Memory B cell (primary cell): ENCODE measurements at regions not wholly inside any gene's neighbourhood (a gene's known extent, or its start where the extent isn't known, plus 50 kb on each side); places are given as distances from the start of the nearest gene placed in this dataset.

Source experiments
- ATAC-seq: fragments of 150-1000 bp; cut with Tn5 transposase; 2 replicates; pipeline ENCODE4 v1.10.0; 2021; ENCODE audit warnings: low read depth, mild to moderate bottlenecking, moderate library complexity
- DNase-seq, 2 donors: peaks; one replicate each; pipeline ENCODE4 v3.0.0; 2022; ENCODE audit warnings: low spot score in 2 of 2
- H3K27ac Mint-ChIP-seq: one replicate; pipeline ENCODE4 v1.8.0; 2022; ENCODE audit warnings: mild to moderate bottlenecking, moderate library complexity, mixed read lengths
- H3K27me3 Mint-ChIP-seq: one replicate; pipeline ENCODE4 v1.8.0; 2022; ENCODE audit warnings: mixed read lengths
- H3K36me3 Mint-ChIP-seq: one replicate; pipeline ENCODE4 v1.8.0; 2022; ENCODE audit warnings: mild to moderate bottlenecking, mixed read lengths
- H3K4me1 Mint-ChIP-seq: one replicate; pipeline ENCODE4 v1.8.0; 2022; ENCODE audit warnings: mixed read lengths
- H3K4me3 Mint-ChIP-seq: one replicate; pipeline ENCODE4 v1.8.0; 2022; ENCODE audit warnings: mild to moderate bottlenecking, moderate library complexity, mixed read lengths
- H3K9me3 Mint-ChIP-seq: one replicate; pipeline ENCODE4 v1.8.0; 2022; ENCODE audit warnings: mixed read lengths

- Mint-ChIP-seq H3K9me3 (peaks cover 4% of the 10 kb centered on the region), H3K27ac (no peak overlapping the region), H3K36me3 (no peaks in the 10 kb centered on the region), H3K27me3 (no peaks in the 10 kb centered on the region), H3K4me3 (no peak overlapping the region), H3K4me1 (no peaks in the 10 kb centered on the region)
- ATAC-seq (no peak), DNase-seq (no peak)
Measured at GRCh38 chr4:180225977-180226376, 2017.2 kb upstream of the TENM3 start.

GRCh38 chr4:180234730-180235129 lies 2008.5 kb upstream of the TENM3 start:
- no peak overlapping the region for H3K4me3 Mint-ChIP-seq
- no peaks in the 10 kb centered on the region for H3K36me3 Mint-ChIP-seq
- H3K27me3 Mint-ChIP-seq = no peaks in the 10 kb centered on the region
- H3K4me1 Mint-ChIP-seq = no peaks in the 10 kb centered on the region
- ATAC-seq = no peak
- no peak for DNase-seq
- H3K27ac Mint-ChIP-seq = no peak overlapping the region
- peaks cover 4% of the 10 kb centered on the region for H3K9me3 Mint-ChIP-seq

- Mint-ChIP-seq H3K36me3 (no peaks in the 10 kb centered on the region), H3K9me3 (peaks cover 4% of the 10 kb centered on the region), H3K27me3 (no peaks in the 10 kb centered on the region), H3K4me3 (no peak overlapping the region), H3K4me1 (no peaks in the 10 kb centered on the region), H3K27ac (no peak overlapping the region)
- ATAC-seq = no peak
- no peak for DNase-seq
Measured at GRCh38 chr4:180240670-180241069, 2002.5 kb upstream of the TENM3 start.

GRCh38 chr4:180253419-180253818 lies 1989.8 kb upstream of the TENM3 start:
- Mint-ChIP-seq H3K27ac (no peak overlapping the region), H3K4me1 (no peaks in the 10 kb centered on the region)

GRCh38 chr4:180261346-180261745 lies 1981.9 kb upstream of the TENM3 start:
- no peak overlapping the region for H3K4me3 Mint-ChIP-seq
- no peak overlapping the region for H3K27ac Mint-ChIP-seq
- DNase-seq (no peak), ATAC-seq (no peak)
- no peaks in the 10 kb centered on the region for H3K27me3 Mint-ChIP-seq
- no peaks in the 10 kb centered on the region for H3K36me3 Mint-ChIP-seq
- peaks cover 4% of the 10 kb centered on the region for H3K9me3 Mint-ChIP-seq
- H3K4me1 Mint-ChIP-seq = no peaks in the 10 kb centered on the region

More at GRCh38 chr4:180253419-180253818, 1989.8 kb upstream of the TENM3 start:
- Mint-ChIP-seq H3K36me3 (no peaks in the 10 kb centered on the region), H3K27me3 (no peaks in the 10 kb centered on the region), H3K9me3 (no peaks in the 10 kb centered on the region), H3K4me3 (no peak overlapping the region)
- no peak for DNase-seq
- ATAC-seq = no peak

GRCh38 chr4:180280076-180280475 lies 1963.1 kb upstream of the TENM3 start:
- Mint-ChIP-seq H3K4me1 (no peaks in the 10 kb centered on the region), H3K27me3 (no peaks in the 10 kb centered on the region), H3K9me3 (peaks cover 8% of the 10 kb centered on the region), H3K36me3 (no peaks in the 10 kb centered on the region), H3K4me3 (no peak overlapping the region), H3K27ac (no peak overlapping the region)
- DNase-seq (no peak), ATAC-seq (no peak)

- DNase-seq (no peak), ATAC-seq (no peak)
- Mint-ChIP-seq H3K4me3 (no peak overlapping the region), H3K4me1 (no peaks in the 10 kb centered on the region), H3K27ac (no peak overlapping the region), H3K9me3 (peaks cover 8% of the 10 kb centered on the region), H3K36me3 (no peaks in the 10 kb centered on the region), H3K27me3 (no peaks in the 10 kb centered on the region)
Measured at GRCh38 chr4:180280726-180281297, 1962.4 kb upstream of the TENM3 start.

GRCh38 chr4:180281724-180282123 lies 1961.5 kb upstream of the TENM3 start:
- Mint-ChIP-seq H3K36me3 (no peaks in the 10 kb centered on the region), H3K4me1 (no peaks in the 10 kb centered on the region), H3K9me3 (peaks cover 4% of the 10 kb centered on the region), H3K27me3 (no peaks in the 10 kb centered on the region), H3K27ac (no peak overlapping the region), H3K4me3 (no peak overlapping the region)
- ATAC-seq (no peak), DNase-seq (no peak)

GRCh38 chr4:180284267-180284666 lies 1958.9 kb upstream of the TENM3 start:
- Mint-ChIP-seq H3K27me3 (no peaks in the 10 kb centered on the region), H3K36me3 (no peaks in the 10 kb centered on the region), H3K4me1 (no peaks in the 10 kb centered on the region), H3K9me3 (peaks cover 6% of the 10 kb centered on the region), H3K4me3 (no peak overlapping the region), H3K27ac (no peak overlapping the region)
- DNase-seq (no peak), ATAC-seq (no peak)

GRCh38 chr4:180285796-180286195 lies 1957.4 kb upstream of the TENM3 start:
- Mint-ChIP-seq H3K27me3 (no peaks in the 10 kb centered on the region), H3K4me3 (no peak overlapping the region), H3K27ac (no peak overlapping the region), H3K36me3 (no peaks in the 10 kb centered on the region), H3K4me1 (no peaks in the 10 kb centered on the region), H3K9me3 (peaks cover 7% of the 10 kb centered on the region)
- no peak for DNase-seq
- no peak for ATAC-seq

GRCh38 chr4:180292339-180292738 lies 1950.9 kb upstream of the TENM3 start:
- Mint-ChIP-seq H3K27me3 (no peaks in the 10 kb centered on the region), H3K4me3 (no peak overlapping the region), H3K4me1 (no peaks in the 10 kb centered on the region), H3K27ac (no peak overlapping the region), H3K9me3 (peaks cover 4% of the 10 kb centered on the region), H3K36me3 (no peaks in the 10 kb centered on the region)
- no peak for DNase-seq
- no peak for ATAC-seq

GRCh38 chr4:180296036-180296599 lies 1947.1 kb upstream of the TENM3 start:
- Mint-ChIP-seq H3K9me3 (peaks cover 4% of the 10 kb centered on the region), H3K36me3 (no peaks in the 10 kb centered on the region), H3K27ac (no peak overlapping the region), H3K4me3 (no peak overlapping the region), H3K27me3 (no peaks in the 10 kb centered on the region), H3K4me1 (no peaks in the 10 kb centered on the region)
- ATAC-seq (no peak), DNase-seq (no peak)

- Mint-ChIP-seq H3K27me3 (no peaks in the 10 kb centered on the region), H3K27ac (no peak overlapping the region), H3K36me3 (no peaks in the 10 kb centered on the region), H3K4me1 (no peaks in the 10 kb centered on the region), H3K9me3 (no peaks in the 10 kb centered on the region), H3K4me3 (no peak overlapping the region)
- ATAC-seq (no peak), DNase-seq (no peak)
Measured at GRCh38 chr4:180304321-180304720, 1938.9 kb upstream of the TENM3 start.

- Mint-ChIP-seq H3K27me3 (no peaks in the 10 kb centered on the region), H3K36me3 (no peaks in the 10 kb centered on the region), H3K4me3 (no peak overlapping the region), H3K4me1 (no peaks in the 10 kb centered on the region), H3K9me3 (peaks cover 5% of the 10 kb centered on the region), H3K27ac (no peak overlapping the region)
- no peak for DNase-seq
- ATAC-seq = no peak
Measured at GRCh38 chr4:180310616-180311015, 1932.6 kb upstream of the TENM3 start.

- Mint-ChIP-seq H3K36me3 (no peaks in the 10 kb centered on the region), H3K27me3 (no peaks in the 10 kb centered on the region), H3K4me1 (no peaks in the 10 kb centered on the region), H3K9me3 (peaks cover 9% of the 10 kb centered on the region), H3K4me3 (no peak overlapping the region), H3K27ac (no peak overlapping the region)
- ATAC-seq = no peak
- DNase-seq = no peak
Measured at GRCh38 chr4:180314972-180315371, 1928.2 kb upstream of the TENM3 start.
